ENCODE measurements at regions not wholly inside any gene's neighbourhood (a gene's known extent, or its start where the extent isn't known, plus 50 kb on each side); places are given as distances from the start of the nearest gene placed in this dataset.
"Not testable (repeated sequence)": the region's sequence is repeated elsewhere in the genome, so short reads cannot be mapped to it uniquely, and the experiment has no call there.

DNA sequence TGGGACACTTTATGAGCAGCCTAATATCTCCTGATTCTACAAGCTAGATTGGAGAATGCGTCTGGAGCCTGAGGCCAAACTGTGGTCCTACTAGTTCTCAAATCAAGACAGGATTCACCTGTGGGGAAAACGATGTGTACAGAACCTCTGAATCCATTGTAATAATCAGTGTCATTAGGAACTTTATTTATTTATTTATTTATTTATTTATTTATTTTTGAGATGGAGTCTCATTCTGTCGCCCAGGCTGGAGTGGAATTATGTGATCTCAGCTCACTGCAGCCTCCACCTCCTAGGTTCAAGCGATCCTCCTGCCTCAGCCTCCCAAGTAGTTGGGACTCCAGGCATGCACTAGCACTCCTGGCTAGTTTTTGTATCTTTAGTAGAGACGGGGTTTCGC is 52.6 kb upstream of the KIF26B start:
- intact Hi-C loops (cut with DNase I); DNase-seq (ENCODE audit: low spot score): not testable (repeated sequence)

DNA sequence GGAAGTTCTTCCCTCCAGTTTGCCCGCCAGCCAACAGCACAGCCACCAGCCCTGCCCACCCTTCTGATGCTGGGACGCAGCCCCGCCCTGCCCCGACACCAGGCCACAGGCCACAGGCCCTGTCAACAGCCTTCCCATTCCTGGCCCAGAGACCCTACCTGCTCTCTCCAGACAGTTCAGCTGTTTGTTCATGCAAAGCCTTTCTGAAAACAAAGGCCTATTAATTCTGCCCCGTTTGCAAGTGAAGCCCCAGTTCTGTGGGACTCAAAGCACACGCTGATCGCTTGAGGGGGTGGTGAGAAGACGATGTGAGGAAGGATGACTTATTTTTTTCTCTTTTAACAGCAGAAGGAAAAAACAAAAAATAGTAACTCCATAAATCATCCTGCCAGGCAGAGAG is 55.4 kb upstream of the KIF26B start:
- no peak for DNase-seq (ENCODE audit: low spot score)
- intact Hi-C loops (cut with DNase I) = no loop called here

GRCh38 chr1:245098924-245099323 is 55.9 kb upstream of the KIF26B start:
- intact Hi-C loops (cut with DNase I) = no loop called here
- no peak for DNase-seq (ENCODE audit: low spot score)

DNA sequence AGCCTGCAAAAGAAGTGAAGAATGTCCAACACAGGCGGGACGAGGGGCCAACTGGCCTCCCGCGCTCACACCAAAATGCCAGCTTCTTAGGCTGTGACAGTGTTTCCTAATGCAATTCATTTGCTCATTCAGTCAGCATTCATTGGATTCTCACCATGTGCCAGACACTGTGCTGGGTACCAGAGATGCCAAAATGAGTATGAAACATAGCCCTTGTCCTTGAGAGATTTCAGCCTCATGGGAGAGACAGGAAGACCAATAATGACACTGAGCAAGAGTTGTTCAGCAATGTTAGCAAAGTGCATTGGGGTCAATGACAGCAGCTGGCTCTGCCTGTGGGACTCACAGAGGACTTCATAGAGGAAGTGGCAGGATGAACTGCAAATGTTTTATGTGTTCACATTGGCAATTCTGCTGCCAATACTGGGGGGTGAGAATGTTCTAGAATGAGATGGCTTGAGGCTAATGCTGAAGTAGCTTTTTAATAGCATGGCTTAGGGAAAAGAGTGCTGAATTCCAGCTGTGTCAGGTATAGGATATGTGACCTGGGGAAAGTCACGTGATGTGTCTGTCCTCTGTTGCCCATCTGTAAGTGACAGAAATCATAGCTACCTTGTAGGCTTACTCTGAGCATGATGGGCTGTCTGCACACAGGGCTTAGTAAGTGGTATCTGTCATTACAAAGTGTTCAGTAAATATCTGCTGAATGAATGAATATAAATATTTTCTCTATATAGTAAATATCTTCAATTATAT is 58.3 kb upstream of the KIF26B start:
- intact Hi-C loops (cut with DNase I) = no loop called here
- no peak for DNase-seq (ENCODE audit: low spot score)

GRCh38 chr1:245095903-245096302 is 58.9 kb upstream of the KIF26B start:
- DNase-seq (ENCODE audit: low spot score) = no peak
- intact Hi-C loops (cut with DNase I) = no loop called here

GRCh38 chr1:245094954-245095353 is 59.8 kb upstream of the KIF26B start:
- intact Hi-C loops (cut with DNase I) = no loop called here
- DNase-seq (ENCODE audit: low spot score) = no peak

DNA sequence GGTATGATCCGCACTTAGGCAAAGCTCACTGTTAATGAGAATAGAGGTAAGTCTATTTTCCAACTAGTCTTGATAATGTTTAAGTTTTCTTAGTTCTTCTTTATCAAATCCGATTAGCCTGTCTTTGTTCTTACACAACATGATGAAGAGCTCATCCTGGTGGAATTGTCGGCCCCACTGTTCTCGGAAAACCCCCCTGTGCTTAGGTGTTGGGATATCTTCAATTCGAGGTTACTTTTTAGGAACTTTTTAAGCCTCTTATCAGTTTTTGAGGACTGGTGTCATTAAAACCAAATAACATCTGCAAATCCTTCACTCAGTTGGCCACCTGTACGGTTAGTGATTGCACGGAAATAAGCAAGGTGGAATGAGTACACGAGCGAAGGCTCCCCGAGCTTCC is 60.7 kb upstream of the KIF26B start:
- intact Hi-C loops (cut with DNase I) = no loop called here
- no peak for DNase-seq (ENCODE audit: low spot score)

DNA sequence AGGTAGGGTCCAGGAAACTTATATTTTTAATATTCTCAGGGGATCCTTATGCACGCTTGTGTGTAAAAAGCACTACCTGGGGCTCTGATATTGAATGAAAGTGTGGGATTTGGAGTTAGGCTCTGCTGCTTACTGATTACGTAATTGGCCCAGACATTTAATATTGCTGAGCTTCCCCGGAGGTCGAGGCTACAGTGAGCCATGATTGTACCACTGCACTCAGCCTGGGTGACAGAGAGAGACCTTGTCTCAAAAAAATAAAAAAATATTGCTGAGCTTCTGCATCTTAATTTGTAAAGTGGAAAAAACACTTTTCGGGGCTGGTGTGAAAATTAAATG is 62.2 kb upstream of the KIF26B start:
- no peak for DNase-seq (ENCODE audit: low spot score)
- intact Hi-C loops (cut with DNase I) = no loop called here

GRCh38 chr1:245091818-245092637 is 62.8 kb upstream of the KIF26B start:
- peak; percentile 82 for DNase-seq (ENCODE audit: low spot score)
- intact Hi-C loops (cut with DNase I) = no loop called here

DNA sequence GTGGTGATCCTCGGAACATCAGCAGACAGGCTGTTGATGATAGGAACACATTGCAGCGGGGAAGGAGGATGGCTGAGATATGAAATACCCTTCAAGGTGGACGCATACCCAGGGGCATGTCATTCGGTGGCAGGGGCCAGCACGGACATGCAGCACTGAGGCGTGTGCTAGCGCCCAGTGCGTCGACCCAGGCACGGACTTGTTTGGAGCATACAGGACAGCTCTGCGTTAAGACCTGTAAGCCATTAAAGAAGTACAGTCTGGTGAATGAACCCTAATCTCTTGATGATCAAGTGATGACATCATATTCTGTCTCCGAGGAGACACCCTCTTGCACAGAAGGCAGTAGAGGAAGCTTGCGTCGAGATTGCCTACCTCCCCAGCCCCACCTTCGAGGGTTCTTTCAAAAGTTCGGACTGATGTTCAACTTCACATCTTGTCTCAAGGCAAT is 63.6 kb upstream of the KIF26B start:
- no peak for DNase-seq (ENCODE audit: low spot score)
- intact Hi-C loops (cut with DNase I) = no loop called here

DNA sequence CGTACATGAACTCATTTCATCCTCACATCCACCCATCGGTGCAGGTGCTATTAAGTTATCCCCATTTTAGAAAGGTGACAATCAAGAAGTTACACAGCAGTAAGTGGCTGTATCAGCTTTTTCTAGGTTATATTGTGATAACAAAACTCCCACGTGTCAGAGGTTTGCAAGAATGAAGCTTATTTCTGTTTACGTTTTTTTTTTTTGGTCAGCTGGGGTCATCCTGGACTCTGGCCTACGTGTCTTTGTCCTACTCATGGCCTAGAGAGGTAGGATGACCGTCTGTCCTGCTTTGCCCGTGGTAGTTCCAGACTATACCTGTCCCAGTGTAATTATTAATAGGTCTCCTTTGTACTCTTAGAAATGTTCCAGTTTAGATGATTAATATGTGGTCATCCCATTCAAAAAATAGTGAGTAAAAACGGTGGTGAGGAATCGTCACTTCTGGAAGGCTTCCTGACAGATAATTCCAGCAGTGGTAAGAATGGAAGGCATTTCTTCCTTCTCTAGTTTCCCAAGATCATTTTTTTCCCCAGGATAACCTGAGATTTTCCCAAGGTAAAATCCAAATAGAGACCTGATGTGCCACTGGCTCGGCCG is 64.2 kb upstream of the KIF26B start:
- intact Hi-C loops (cut with DNase I) = no loop called here
- no peak for DNase-seq (ENCODE audit: low spot score)

- intact Hi-C loops (cut with DNase I) = no loop called here
Observed at GRCh38 chr1:245087723-245088122, 67.1 kb upstream of the KIF26B start.

DNA sequence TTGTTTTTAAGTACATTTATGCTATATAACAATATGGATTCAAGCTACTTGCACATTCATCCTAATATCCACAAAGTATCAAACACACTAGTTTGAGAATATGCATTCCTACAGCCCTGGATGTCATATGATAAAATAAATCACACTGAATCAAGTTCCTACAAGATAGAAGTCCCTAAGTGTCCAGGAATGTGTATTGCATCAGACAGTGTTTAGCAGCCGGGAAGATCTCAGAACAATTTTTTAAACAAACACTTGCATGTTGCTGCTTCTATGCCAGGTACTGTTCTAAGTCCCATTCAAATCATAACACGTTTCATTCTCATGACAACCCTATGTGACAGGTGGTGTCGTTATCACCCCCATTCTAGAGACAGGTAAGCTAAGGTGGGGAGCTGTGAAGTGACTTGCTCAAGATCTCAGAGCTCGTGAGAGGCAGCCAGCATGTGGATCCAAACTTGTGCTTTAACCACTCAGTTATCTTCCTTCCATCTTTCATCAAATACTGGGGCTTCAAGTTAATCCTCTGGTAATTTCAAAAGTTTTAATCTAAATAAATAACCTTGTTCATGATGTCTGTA is 68.3 kb upstream of the KIF26B start:
- intact Hi-C loops (cut with DNase I) = no loop called here
- DNase-seq (ENCODE audit: low spot score) = no peak

More at GRCh38 chr1:245087723-245088122, 67.1 kb upstream of the KIF26B start:
- no peak for DNase-seq (ENCODE audit: low spot score)

GRCh38 chr1:245085508-245086095 is 69.2 kb upstream of the KIF26B start:
- intact Hi-C loops (cut with DNase I) = no loop called here
- no peak for DNase-seq (ENCODE audit: low spot score)

DNA sequence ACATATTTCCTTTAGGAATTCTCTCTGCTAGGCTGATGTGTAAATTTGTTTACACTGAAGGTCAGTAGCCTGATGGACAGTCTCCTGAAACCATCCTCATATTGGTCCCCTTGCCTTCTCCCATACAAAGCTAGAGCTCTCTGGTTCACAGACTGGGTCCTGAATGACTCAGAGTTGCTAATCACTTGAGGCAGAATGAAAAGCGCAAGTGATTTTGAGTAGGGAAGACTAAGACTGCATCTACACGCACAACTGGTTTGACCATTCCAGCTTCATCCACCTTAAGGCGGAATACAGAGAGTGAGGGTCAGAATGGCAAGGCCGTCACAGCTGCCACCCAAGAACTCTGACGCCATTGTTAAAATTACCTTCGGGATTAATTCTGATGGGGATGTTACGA is 70.2 kb upstream of the KIF26B start:
- intact Hi-C loops (cut with DNase I) = no loop called here
- DNase-seq (ENCODE audit: low spot score) = no peak

DNA sequence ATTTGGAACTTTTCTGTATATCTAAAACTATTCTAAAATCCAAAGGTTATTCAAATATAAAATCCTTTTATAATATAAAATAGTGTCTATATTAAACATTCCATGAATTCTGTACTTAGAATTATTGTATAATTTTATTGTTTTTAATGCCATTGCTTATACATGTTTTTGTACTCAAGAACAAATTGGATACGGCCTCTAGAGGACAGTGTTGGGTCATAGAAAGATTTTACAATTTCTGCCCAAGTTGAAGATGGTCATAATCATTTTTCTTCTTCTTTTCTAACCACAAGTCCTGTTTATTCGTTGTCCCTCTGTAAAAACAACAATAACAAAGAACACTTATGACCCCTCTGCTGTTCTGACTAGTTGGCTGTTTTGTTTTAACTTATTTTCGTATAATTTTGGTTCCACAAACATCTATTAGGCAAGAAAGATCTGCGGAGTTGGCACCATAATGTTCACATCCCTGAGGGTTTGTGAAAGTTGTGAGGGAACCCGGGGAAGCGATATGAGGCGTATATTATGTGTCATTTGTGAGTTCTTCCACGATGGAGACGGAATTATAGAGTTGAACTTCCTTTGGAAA is 75.7 kb upstream of the KIF26B start:
- no peak for DNase-seq (ENCODE audit: low spot score)
- intact Hi-C loops (cut with DNase I) = no loop called here

GRCh38 chr1:245074898-245075297 is 79.9 kb upstream of the KIF26B start:
- no peak for DNase-seq (ENCODE audit: low spot score)
- intact Hi-C loops (cut with DNase I) = no loop called here

- intact Hi-C loops (cut with DNase I) = no loop called here
- no peak for DNase-seq (ENCODE audit: low spot score)
Observed at GRCh38 chr1:245074232-245074747, 80.5 kb upstream of the KIF26B start.
